Fibroblast of villous mesenchyme (primary cell): ENCODE measurements at regions not wholly inside any gene's neighbourhood (a gene's known extent, or its start where the extent isn't known, plus 50 kb on each side); places are given as distances from the start of the nearest gene placed in this dataset.
A peak's percentile ranks its signal among the peaks of the same experiment; 100 is the strongest.

Source experiments
- DNase-seq: peaks from one replicate; pipeline ENCODE4 v3.0.0-alpha.2; 2010; ENCODE audit warnings: low read depth
- H3K4me3 ChIP-seq: 2 replicates; pipeline ENCODE4 v1.5.1; 2011; ENCODE audit warnings: low read depth, mild to moderate bottlenecking, low read length
- TF ChIP-seq, protein P1 (sequence below): IDR thresholded peaks from 2 replicates; pipeline ENCODE4 v1.5.1; 2012; ENCODE audit warnings: low read depth, mild to moderate bottlenecking, low read length; ENCODE audit not compliant: insufficient read depth

DNA sequence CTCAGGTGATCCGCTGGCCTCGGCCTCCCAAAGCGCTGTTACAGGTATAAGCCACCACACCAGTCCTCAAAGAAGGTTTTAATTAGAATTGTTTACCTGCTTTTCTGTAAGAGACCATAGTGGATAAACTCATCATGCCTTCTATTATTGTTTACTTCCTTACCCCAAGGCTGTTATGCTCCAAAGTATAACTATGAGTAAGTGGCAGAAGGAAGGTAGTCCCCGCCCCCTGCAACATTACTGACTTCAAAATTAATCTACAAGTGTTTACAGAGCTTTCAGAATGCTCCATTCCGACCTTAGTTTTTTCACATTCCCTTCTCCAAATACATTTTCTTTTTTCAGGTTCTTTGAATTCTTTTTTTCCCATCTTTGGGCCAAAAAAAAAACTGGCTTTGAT, 480.5 kb upstream of the NOX3 start:
- no peak overlapping the region for H3K4me3 ChIP-seq
- TF ChIP-seq, protein P1, sequence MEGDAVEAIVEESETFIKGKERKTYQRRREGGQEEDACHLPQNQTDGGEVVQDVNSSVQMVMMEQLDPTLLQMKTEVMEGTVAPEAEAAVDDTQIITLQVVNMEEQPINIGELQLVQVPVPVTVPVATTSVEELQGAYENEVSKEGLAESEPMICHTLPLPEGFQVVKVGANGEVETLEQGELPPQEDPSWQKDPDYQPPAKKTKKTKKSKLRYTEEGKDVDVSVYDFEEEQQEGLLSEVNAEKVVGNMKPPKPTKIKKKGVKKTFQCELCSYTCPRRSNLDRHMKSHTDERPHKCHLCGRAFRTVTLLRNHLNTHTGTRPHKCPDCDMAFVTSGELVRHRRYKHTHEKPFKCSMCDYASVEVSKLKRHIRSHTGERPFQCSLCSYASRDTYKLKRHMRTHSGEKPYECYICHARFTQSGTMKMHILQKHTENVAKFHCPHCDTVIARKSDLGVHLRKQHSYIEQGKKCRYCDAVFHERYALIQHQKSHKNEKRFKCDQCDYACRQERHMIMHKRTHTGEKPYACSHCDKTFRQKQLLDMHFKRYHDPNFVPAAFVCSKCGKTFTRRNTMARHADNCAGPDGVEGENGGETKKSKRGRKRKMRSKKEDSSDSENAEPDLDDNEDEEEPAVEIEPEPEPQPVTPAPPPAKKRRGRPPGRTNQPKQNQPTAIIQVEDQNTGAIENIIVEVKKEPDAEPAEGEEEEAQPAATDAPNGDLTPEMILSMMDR = no peak
- no peak for DNase-seq

DNA sequence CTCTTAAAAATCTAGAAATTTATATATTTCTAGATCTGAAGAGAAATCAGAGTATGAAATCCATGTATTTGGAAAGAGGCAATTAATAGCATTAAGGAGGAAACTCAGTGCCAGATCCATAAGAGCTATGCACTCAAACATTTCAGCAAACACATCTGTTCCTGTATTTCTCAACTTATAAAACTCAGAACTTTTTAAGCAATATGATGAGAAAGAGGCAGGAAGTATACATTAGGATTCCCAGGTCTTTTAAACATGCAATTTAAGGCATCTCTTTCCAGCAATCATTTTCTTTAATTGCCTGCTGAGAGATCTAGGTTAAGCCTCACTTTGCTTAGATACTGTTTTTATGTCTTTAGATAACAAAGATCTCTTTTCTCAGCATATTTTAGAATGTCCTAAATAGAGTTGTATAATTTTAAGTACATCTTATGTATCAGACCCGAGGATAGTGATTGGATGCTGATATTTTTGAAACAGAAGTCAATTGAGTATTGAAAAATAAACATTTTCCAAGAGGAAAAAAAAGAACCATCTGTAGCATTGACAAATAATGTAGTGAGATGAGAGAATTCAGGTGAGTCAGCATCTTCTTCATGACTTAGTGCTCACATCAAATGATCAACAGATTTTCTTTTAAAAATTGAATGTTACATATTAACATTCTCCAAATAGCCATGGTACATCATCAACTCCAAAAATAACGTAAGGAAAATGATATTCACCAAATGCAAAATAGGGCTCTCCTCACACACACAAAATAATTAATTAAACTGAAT, 461.4 kb upstream of the NOX3 start:
- DNase-seq = peak; percentile 45

GRCh38 chr6:155915651-155916050, 460.0 kb upstream of the NOX3 start:
- DNase-seq = no peak
- H3K4me3 ChIP-seq = no peak overlapping the region
- TF ChIP-seq, protein P1 = no peak

More for the DNA sequence above, 461.4 kb upstream of the NOX3 start:
- TF ChIP-seq, protein P1 = no peak
- no peak overlapping the region for H3K4me3 ChIP-seq

- no peak for DNase-seq
- no peak overlapping the region for H3K4me3 ChIP-seq
- TF ChIP-seq, protein P1 = no peak
Observed at GRCh38 chr6:155913816-155914215, 458.2 kb upstream of the NOX3 start.

- H3K4me3 ChIP-seq = no peak overlapping the region
- TF ChIP-seq, protein P1 = no peak
- no peak for DNase-seq
Observed at GRCh38 chr6:155909710-155910109, 454.1 kb upstream of the NOX3 start.

- no peak overlapping the region for H3K4me3 ChIP-seq
- DNase-seq = no peak
- TF ChIP-seq, protein P1 = no peak
Observed at GRCh38 chr6:155895641-155896040, 440.0 kb upstream of the NOX3 start.

- no peak overlapping the region for H3K4me3 ChIP-seq
- TF ChIP-seq, protein P1 = no peak
- no peak for DNase-seq
Observed at GRCh38 chr6:155894758-155895157, 439.1 kb upstream of the NOX3 start.
